ENCODE measurements at regions not wholly inside any gene's neighbourhood (a gene's known extent, or its start where the extent isn't known, plus 50 kb on each side); places are given as distances from the start of the nearest gene placed in this dataset.

DNA sequence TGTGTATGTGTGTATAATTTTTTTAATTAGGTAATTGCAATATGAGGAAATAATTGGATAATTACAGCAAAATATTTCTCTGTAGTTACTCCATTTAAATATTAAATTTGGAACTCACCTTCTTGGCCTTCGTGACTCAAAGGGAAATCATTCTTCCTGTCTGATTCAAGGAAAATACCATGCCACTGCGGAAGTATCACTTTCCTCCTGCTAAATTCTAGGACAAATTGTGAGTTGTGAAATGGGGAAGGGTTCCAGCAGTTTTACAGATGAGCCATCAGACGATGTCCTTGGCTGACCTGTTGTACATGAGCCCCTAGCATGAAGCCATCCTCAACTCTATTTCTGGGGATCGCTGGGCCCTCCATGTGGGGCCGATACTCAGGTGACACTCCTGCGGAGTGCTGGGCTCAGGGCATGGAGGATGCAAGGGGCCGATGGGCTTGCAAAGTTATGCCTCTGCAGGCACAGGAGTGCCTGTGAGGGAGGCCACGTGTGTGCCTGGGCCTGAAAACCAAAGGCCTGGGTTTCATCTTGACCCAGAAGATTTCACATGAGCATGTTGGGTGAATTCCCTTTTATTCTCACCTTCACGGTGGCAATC, 179.6 kb upstream of the TCERG1L start:
- no peak for DNase-seq

DNA sequence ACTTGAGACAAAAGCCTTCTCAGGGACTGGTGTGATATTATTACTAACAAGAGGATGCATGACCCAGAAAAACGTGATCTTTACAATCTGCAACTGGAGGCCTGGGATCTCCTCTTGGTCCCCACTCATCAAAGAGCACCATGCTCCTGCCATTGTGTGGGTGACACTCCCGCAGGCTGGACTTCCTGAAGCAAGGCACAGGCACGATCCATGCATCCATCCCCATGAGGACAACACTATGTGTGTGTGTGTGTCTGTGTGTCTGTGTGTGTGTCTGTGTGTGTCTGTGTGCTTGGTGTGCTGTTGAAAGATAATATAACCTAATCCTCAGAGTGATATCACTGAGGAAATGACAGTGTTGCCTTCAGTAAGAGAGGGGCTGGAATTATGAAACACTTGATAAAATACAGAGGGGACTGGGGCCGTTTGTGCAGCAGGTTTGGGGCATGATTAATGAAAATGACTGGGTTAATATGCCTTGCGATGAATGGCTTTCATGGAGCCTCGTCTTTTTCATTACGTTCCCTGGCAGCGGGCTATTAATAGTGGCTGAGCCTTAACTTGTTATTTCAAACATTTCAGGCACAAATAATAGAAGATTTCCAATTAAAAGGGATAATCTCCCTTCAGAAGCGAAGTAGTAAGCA, 180.8 kb upstream of the TCERG1L start:
- no peak for DNase-seq

DNA sequence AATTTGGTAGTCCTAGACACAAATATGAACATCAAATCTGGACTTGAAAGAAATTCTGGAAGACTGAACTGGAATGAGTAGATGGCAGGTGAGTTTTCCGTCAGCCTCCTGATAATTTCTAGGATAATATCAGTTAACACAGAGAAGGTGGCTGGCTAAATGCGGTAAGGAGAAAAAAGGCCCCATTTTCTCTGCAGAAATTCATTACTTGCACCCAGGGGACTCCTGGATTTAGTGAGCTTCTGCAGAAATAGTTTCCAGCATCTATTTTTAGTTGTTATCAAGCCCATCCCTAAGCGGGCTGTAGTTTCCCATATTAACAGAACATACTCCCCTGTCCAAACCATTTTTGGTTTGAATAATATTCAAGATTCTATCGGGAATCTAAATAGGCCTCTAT, 181.9 kb upstream of the TCERG1L start:
- DNase-seq = no peak

DNA sequence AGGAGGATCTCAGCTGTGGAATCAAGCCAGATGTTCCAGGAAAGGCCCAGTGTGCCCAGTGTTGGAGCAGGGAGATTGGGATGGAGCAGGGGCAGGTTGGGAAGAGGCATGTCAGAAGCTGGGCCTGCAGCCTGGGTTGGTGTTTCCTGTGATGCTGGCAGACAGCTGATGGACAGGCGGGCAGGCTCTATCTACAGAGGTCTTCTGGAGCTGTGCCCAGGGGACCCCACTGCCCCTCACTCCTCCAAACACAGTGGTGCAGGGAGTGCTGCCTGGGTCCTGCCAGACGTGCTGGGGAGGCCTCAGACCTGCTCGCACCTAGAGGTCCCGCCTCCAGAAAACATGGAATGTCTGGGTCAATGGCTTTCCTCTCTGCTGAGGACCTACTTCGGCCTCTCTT, 182.9 kb upstream of the TCERG1L start:
- DNase-seq = no peak

DNA sequence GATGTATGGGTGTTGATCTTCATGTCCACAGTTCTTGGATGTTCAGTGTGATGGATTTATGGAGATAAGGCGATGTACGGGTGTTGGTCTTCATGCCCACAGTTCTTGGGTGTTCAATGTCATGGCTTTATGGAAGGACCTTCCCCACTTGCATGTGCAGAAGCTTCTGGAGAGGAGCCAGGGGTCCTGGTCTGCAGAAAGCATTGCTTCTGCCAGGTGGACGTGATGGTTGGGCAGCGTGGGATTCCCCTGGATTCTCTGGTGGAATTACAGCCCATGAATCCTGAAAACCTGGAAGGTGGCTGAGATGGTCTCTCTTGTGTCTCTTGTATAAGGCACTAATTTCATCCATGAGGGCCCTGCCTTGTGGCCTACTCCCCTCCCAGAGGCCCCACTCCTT, 183.7 kb upstream of the TCERG1L start:
- DNase-seq = no peak

GRCh38 chr10:131495892-131496291, 184.4 kb upstream of the TCERG1L start:
- DNase-seq = no peak

DNA sequence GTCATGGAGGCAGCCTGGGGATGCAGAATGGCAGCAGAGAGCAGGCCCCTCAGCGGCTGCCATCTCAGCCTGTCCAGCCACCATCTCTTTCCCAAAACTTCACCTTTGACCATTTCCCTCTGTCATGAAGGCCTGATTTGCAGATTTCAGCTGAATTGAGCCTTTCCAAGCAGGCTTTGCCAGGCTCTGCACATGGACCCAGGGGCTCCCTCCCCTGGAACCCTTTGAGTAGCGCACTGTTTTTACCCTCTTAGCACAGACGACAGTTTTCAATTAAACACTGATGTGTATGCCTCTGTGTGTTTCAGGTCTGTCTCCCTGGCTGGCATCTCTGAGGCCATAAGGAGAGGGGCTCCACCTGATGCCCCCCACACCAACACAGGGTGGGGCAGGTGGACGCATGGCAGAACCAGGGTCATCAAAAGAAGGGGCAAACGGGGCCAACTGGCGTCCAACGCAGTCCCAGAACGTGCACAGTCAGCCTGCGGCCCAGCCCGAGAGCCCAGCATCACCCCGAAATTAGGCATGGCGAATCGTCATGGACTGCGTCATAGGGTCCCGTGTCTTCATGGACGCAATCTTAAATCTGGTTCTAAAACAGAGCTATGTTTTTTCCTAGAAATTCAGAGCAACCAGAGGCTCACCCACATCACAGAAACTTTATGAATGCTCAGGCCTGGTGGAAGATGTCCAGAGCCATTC, 185.0 kb upstream of the TCERG1L start:
- no peak for DNase-seq

- no peak for DNase-seq
Observed at GRCh38 chr10:131499566-131499965, 188.0 kb upstream of the TCERG1L start.

- DNase-seq = no peak
Observed at GRCh38 chr10:131500181-131500580, 188.7 kb upstream of the TCERG1L start.

GRCh38 chr10:131500892-131501291, 189.4 kb upstream of the TCERG1L start:
- no peak for DNase-seq

DNA sequence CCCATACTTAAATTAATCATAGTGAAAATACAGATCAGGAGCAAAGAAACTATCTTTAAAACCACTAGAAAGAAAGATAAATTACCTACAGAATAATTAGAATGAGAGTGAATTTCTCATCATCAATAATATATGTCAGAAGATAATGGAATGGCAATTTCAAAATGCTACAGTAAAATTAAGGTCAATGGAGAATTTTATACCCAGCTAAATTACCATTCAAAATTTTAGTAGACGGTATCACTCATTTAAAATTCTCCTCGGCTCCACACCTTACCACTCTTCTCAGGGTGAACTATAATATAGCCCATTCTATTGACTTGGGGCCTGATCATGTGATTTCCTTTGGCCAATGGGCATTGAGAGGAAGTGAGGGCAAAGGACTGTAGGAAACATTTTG, 192.5 kb upstream of the TCERG1L start:
- DNase-seq = no peak

DNA sequence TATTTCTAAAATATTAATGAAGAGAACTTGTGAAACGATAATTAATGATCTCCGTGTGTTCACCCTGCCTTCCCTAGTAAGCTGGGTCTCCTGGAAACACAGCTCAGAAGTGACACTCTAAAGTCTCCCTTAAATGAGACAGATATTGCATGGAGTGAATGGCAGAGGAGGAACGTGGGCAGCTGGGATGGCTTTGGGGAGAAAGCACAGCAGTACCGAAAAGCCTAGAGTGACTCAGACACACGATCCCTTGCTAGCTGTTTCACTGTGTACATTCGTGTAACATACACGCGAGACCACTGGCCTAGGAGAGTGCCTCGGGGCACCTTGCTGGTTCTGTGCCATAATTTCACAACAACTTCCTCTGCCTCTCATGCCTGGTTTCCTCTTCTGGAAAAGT, 199.9 kb upstream of the TCERG1L start:
- DNase-seq = no peak

DNA sequence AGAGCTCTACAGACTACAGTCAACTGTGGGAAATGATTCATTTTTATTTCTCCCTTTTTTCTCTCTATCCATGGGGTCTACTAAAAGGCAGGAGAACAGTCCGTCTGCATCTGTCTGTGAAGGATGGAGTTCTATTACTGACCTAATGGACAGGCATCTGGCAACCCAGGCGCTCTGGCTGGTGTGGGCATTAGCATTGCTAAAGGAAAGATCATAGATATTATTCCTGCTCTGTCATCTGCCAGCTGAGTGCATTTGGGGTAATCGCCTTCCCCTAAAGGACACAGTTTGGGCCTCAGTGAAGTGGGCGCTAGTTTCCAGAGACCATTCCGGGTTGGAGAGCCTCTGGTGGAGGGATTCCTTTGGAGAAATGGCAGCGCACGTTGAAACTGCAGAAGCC, 201.3 kb upstream of the TCERG1L start:
- DNase-seq = no peak

DNA sequence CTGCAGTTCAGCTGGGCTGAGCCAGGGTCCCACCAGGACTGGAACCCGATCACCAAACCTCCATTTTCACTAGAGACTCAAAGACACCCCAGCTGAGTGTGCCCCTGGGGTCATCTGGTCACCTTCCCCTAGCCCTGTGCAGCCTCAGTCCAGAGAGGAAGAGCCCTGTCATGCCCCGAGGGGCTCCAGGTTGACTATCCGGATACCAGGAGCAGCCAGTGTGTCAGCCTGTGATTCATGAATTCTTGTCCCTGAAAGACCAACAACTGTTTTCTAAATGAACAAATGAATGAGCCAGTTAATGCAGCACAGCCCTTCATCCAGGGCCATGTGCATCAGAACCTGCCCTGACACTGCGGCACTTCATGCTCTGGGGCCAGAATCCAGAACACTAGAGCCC, 201.9 kb upstream of the TCERG1L start:
- no peak for DNase-seq

DNA sequence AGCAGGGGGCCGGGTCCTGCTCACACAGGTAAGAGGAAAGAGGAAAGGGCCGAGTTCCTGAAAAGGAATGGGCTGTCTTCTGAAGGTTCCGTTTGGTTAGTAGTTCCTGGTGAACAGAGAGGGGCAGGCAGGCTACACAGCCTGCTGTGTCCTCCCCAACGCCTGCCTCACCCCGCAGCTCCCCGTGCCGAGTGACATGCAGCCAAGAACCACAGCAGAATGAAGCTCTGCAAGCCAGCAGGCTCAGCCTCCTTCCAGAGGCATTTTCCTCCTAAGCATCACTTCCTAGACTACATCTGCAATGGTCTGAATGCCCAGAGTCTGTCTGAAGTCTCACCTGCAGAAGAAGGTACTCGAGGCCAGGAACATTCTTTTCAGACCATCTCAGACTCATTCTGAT, 202.4 kb upstream of the TCERG1L start:
- DNase-seq = no peak

GRCh38 chr10:131514454-131514853, 202.9 kb upstream of the TCERG1L start:
- no peak for DNase-seq

GRCh38 chr10:131516285-131516684, 204.8 kb upstream of the TCERG1L start:
- no peak for DNase-seq

- no peak for DNase-seq
Observed at GRCh38 chr10:131517781-131518180, 206.3 kb upstream of the TCERG1L start.

DNA sequence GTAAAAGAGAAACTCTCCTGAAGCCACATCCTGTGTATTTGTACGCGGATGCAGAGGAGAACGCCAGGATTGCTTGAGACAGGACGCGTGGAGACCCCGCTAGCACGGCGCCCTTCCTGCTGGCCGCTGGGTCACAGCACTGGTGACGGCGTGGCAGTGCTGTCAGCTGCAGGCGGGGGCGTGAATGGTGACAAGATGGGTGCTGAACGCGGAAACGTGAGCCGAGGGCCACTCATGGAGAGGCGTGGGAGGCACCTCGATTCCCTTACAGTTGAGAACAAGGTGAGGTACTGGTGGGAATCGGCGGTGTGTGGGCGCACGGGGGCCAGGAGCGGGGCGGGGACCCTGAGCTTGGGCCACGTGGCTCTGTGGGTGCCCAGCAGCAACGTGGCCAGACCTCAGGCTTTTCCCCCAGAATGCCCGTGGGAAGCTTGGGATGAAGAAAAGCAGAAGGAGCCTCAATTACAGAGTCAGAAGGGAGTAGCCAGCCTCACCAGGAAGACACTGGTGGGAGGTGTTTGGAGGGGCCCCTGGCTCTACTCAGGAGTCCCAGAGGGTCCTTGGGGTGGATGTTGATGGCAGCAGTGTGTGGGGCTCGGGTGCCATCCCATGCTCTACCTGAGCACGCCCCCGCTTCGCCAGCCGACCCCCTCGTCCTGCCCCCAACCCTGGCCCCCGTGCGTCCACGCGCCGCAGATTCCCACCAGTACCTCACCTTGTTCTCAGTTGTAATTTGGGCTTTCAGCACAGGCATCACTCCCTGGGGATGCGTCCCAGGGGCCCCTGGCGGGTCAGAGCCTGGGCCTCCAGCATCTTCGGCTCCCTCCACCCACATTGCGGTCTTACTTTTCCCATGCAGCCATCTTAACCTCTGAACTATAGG, 208.4 kb upstream of the TCERG1L start:
- no peak for DNase-seq

GRCh38 chr10:131531265-131532190, 220.0 kb upstream of the TCERG1L start:
- no peak for DNase-seq

- no peak for DNase-seq
Observed at GRCh38 chr10:131532291-131532690, 220.8 kb upstream of the TCERG1L start.

GRCh38 chr10:131532745-131533341, 221.3 kb upstream of the TCERG1L start:
- no peak for DNase-seq

Measured in activated T-cell treated with anti-CD3 and anti-CD28 coated beads, Interleukin-2, amount 50 U/mL, for 1 hour (primary cell).